ENCODE measurements at regions not wholly inside any gene's neighbourhood (a gene's known extent, or its start where the extent isn't known, plus 50 kb on each side); places are given as distances from the start of the nearest gene placed in this dataset.
A peak's percentile ranks its signal among the peaks of the same experiment; 100 is the strongest.
"Not testable (repeated sequence)": the region's sequence is repeated elsewhere in the genome, so short reads cannot be mapped to it uniquely, and the experiment has no call there.

DNA sequence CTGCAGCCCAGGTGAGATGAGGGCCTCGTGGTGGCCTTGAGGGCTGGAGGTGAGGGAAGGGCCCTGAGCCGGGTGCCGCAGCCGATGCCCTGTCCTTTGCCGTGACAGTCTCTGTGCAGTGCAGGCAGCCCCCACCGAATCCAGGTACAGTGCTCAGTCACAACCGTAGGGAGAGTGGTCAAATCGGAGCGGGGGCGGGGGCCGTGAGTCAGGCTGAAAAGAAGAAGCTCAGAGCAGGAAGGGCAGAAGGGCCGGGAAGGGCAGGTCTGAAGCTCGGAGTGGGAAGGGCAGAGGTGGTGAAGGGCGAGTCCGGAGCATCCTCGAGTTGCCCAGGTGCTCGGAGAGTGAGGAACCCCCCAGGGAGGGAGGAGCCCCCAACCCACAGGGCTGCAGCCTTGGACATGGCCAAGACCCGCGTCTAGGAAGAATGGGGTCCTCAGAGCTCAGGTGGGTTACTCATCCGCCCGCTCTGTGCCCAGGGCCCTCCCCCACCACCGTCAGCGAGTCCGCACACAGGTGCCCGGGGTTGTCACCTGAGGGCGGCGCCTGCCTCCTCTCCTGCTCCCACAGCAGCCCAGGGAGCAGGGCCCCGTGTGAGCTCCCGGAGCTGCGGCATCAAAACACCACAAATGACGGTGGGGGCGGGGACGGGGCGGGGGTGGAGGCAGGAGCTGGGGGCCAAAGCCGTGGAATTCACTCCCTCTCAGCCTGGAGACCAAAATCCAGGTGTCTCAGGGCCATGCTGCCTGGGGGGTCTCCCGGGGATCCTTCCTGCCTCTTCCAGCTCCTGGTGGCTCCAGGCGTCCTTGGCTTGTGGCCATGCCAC is 179.7 kb upstream of the ZNF469 start:
- DNase-seq = not testable (repeated sequence)

DNA sequence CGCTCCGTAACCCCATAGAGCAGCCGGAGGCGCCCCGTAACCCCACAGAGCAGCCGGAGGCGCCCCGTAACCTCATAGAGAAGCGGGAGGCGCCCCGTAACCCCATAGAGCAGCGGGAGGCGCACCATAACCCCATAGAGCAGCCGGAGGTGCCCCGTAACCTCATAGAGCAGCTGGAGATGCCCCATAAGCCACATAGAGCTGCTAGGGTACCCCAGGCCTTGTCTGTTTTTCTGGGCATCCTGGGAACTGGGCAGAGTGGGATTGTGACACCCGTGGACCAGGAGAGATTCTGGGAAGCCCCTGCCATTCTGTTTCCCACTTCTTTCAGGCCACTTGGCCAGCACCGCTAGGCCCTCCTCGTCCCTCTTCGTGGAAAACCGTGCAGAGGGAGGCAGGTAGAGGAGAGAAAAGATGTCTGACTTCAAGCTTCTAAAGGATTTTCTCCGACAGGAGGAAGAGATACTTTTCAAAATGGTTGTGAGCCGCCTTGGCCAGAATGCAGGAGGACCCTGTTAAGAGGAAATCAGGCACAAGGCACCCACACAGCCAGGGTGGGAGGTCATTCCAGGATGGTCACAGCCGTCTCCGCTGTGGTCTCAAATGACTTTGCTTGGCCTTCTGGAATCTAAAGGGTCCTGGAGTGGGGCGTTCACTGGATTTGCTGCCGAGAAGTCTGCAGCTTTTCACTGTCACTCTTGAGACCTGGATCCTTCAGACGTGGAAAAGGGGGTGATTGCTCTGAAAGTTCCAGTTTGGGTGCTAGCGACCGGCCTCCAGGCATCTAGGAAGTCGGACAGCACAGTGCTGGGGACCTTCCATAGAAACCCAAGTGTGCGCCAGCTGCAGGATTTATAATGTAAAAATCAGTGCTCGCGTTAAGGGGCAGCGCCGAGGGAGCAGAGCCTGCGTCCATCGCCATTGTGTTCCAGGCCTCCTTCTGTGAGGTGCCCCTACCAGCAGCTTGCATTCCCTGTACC is 178.3 kb upstream of the ZNF469 start:
- DNase-seq = not testable (repeated sequence)

DNA sequence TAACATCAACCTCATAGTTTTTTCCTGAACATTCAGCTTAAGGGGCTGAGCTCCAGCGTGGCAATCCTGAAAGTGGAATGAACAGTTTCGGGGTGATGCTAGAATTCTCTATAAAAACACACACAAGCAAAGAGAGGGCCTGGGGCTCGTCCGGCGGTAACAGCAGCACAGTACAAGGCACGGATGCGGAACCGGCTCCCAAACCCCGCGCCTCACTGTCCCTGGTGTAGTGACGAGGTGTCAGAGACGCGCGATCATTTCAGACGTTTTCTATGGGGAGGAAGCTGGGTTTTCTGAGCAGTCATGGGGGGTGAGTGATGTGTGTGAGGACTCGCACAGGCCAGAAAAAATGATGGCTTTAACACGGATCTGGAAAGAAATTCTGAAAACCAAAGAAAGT is 177.3 kb upstream of the ZNF469 start:
- not testable (repeated sequence) for DNase-seq

DNA sequence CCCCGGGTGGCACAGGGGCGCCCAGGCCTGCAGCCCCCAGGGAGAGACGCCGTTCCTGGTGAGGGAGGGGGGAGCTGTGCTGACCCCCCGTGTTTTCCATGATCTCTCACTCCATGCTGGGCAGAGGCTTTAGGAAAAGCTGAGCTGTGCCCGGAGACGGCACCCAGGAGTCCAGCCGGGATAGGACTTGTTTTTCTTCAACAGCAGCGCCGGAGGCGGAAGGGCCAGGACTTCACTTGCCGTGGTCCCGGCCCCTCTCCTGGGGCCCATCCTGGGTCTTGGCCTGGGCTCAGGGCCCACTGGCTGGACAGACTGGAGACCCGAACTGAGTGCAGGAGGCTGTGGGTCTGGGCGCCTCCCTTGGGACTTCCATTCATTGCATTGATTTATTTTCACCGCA is 176.8 kb upstream of the ZNF469 start:
- not testable (repeated sequence) for DNase-seq

DNA sequence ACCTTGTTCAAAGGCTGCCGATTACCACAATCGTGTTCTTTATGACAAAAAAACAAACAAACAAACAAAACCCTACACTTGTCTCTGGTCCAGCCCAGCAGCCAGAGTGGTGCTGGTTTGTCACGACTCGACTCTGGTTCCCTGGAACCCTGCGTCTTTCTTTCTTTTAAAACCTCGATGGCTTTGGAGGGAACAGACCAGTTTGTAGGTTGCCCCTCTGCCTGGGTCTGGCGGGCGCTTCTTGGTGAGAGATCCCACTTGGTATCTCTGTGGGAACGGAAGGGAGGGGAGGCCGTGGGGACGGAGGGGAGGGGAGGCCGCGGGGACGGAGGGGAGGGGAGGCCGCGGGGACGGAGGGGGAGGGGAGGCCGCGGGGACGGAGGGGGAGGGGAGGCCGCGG is 176.2 kb upstream of the ZNF469 start:
- DNase-seq = not testable (repeated sequence)

DNA sequence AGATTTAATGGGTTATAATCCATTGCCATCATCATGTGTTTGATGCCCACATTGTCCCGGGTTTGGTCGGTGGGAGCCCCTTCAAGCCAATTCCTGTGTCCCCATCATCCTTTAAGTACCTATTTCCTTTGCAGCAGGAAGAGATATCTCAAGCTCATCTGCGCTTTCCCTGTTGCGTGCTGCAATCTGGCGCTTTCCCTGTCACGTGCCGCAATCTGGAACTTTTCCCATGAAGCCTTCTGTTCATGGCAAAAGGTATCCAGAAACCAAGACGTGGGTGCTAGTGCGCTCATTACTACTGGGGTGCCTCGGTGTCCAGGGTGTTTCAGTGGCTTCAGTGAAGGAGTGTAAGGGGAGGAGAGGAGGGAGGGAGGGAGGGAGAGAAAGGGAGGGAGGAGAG is 174.6 kb upstream of the ZNF469 start:
- DNase-seq = no peak

DNA sequence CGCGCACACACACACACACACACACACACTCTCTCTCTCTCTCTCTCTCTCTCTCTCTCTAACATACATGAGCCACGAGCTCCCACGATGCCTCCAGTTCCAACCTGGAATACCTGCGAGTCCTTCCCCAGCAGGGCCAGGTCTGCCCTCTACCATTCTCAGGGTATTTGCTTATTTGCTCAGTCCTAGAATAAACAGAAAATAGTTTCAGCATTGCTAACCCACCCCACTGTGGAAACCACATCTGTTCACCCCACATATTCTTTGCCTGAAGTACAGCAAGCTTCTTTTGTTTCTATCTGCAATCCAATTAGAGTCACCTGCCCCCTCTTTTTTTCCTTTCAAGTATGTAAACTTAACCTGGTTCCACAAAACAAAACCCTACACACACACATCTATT is 174.0 kb upstream of the ZNF469 start:
- not testable (repeated sequence) for DNase-seq

DNA sequence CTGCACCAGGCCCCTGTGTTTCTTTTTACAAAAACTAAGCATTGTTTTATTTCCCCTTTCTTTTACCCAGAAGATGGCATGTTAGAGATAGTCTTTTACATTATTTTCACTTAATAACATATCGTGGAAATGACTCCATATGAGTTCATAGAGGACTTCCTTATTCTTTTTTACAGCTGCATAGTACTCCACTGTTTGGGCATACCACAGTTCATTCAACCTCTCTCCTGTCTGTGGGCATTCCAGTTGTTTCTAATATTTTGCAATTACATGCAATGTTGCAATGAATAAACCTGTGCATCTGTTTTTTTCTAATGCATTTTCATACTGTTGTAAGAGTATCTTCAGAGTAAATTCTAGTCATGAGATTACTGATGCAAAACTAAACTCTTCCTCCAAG is 173.2 kb upstream of the ZNF469 start:
- not testable (repeated sequence) for DNase-seq

DNA sequence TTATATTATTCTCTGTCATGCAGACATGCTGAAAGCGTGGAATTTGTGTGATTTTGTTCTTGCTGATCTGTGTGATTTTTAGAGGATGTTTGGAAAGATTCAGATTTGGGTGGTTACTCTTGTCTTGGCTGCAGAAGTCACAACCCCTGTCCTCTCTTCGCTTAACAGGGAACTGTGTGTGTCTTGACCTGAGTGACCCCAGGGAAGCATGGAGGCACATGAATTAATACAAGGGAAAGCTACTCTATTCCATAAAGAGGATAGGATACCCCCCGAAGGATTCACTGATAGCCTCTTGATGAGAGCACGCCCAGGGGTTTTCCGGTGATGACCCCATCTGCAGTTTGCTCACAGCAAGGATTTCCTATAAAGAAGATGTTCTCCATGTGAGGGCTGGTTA is 168.8 kb upstream of the ZNF469 start:
- DNase-seq = not testable (repeated sequence)

DNA sequence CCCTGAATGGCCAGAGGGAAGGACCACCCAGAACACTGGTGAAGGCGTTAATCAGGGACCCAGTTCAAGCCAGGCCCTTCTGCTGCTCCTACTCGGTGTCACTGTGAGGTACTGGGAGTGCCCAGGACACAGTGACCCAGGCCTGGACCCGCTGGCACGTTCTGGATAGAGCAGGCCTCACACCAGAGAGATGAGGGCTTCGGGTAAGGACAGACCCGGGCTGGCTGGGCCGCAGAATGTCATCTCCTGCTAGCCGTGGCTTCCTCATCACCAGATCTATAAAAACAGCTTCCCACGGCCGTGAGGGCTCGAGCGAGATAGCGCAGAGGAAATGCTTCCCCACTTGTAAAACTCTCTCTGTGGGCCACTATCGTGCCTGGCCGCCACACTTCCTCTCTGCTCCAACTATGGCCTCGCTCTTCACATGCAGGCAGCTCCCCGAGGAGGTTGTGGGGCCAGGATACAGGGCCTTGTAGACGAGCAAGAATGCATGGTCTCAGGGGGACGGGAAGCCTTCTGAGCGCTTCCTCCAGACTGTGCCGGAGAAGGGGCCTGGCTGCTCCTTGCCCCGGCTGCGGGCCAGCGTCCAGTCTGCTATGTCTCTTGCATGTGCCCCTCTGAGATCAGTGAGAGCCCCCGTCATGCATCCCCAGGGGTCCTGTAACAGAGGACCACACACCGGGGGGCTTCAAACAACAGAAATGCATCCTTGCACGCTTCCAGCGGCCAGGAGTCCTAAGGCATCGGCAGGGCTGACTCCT is 161.6 kb upstream of the ZNF469 start:
- not testable (repeated sequence) for DNase-seq

DNA sequence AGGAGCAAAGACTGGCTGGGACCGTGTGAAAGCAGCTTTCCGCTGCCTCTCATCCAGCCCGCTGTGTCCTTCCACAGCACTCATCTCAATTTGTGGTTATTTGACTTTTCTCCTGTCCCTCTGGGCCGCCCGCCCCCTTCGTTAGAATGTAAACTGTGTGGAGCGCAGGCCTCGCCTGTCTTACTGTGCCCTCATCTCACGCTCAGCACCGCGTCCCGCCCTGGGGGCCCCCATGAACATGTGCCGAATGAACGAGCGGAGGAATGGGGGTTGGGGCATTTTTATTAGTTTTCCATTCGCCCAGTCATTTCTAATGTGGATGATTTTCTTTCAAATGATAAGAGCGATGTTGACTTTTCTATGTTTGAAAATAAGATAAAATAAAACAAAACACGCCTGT is 159.1 kb upstream of the ZNF469 start:
- DNase-seq = not testable (repeated sequence)

DNA sequence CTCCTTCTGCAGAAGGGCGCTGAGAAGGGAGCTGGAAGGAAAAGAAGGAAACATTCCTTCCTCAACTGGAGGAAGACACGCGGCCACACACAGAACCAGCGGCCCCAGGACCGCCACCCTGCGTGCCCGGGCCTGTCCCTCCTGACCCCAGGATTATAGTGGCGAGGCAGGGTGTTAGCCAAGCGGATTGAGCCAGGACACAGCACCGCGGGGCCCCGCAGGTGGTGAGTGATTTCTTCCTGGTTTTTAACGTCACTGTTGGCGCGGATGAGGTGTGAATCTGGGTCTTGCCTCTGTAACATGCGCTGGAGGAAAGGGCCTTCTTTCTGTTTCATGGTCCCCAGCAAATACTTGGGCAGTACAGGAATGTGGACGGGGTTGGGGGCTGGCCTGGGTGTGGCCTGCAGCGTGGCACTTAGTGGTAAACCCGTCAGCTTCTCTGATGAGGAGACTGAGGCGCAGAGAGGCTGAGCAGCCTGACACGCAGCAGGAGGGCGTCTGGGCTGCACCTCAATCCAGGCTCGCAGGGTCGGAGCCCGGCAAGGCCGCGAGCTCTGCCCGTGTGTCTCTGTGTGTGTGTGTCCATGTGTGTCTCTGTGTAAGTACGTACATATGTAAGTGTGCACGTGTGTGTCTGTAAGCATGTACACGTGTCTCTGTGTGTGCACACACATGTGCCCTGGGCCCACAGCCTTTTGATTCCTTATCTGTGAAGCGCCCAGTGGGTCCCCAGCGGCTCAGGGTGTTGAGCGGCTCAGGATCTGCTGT is 158.4 kb upstream of the ZNF469 start:
- DNase-seq = not testable (repeated sequence)

DNA sequence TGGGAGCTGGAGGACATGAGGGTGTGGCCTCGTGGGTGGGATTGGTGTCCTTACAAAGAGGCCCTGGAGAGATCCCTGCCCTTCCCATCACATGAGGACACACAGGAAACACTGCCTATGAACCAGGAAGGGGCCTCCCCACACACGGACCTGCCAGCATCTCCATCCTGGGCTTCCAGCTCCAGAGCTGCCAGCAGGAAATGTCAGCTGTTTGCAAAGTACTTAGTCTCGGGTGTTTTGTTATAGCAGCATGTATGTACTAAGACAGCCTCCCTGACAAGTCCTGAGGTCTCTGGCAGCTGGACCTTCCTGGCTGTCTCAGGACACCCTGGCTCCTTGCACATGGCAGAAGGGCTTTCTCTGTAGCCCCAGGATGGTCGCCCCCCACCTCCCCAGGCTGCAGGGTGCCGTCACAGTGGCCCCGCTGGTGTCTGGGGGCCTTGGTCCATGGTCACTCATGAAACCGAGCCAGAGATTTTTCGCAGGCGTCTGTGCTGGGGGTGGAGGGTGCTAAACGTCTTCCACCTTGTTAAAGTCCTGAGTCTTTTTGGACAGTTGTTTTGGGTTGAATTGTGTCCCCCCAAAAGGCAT is 157.0 kb upstream of the ZNF469 start:
- DNase-seq = not testable (repeated sequence)

DNA sequence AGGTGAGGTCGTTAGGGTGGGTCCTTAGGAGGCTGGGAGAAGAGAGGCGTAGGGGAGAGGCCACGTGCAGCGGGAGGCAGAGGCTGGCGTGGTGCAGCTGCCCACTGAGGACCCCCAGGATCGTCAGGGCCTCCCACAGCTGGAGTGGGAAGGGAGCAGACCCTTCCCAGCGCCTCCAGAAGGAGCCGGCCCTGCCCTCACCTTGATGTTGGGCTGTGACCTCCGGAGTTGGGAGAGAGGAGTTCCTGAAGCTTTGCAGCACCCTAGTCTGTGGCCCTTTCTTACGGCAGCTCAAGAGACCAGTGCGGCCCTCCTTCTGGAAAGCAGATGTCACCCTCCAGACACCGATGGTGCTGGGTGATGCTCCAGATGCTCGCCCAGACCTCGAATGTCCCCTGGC is 156.5 kb upstream of the ZNF469 start:
- DNase-seq = not testable (repeated sequence)

DNA sequence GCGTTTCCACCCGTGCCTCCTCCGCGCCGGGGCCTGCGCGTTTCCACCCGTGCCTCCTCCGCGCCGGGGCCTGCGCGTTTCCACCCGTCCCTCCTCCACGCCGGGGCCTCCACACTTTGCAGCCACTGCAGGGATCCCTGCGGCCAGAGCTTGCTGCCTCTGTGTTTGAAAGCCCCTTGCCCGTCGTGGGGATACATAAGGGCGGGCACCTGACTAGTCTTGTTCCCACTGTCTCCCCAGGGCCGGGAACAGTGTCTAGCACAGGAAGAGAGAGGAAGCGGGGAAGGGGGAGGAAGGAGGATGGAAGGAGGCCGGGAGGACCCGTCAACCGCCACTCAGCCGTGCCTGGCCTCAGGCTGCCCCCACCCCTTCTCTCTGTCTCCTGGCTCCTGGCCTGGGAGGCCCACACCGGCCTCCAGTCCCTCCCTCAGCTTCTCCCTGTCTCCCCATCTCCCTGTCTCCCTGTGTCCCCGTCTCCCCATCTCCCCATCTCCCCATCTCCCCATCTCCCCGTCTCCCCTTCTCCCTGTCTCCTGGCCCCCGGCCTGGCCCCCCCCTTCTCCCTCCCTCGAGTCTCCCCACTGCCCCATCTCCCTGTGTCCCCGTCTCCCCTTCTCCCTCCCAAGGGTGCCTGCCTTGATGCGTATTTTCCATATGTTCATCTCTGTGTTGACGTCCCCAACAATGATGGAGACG is 155.6 kb upstream of the ZNF469 start:
- not testable (repeated sequence) for DNase-seq

DNA sequence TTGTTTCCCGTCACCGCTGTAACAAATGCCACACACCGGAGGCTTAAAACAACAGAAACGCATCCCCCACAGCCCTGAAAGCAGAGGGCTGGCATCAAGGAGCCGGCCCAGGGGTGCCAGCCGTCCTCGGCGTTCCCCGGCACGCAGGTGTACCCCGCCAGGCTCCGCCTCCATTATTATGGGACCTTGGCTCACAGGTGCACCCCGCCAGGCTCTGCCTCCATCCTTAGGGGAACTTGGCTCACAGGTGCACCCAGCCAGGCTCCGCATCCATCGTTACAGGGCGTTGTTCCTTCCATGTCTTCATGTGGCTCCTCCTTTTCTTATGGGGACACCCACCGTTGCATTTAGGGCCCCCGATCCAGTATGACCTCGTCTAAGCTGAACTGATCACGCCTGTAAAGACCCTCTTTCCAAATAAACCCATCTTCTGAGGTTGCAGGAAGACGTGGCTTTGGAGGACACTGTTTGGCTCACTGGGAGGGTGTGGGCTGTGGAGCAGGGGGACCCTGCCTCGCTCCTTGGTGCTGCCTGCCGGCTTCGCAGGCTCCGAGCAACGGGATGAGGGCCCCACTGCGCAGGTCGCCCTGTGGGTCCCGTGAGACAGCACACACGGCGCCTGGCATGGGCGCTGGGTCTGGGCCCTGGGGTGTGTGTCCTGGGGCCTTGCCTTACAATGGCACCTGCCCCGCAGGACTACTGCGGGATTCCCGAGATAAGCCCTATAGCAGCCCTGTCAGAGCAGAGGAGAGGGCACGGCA is 154.9 kb upstream of the ZNF469 start:
- DNase-seq = not testable (repeated sequence)

DNA sequence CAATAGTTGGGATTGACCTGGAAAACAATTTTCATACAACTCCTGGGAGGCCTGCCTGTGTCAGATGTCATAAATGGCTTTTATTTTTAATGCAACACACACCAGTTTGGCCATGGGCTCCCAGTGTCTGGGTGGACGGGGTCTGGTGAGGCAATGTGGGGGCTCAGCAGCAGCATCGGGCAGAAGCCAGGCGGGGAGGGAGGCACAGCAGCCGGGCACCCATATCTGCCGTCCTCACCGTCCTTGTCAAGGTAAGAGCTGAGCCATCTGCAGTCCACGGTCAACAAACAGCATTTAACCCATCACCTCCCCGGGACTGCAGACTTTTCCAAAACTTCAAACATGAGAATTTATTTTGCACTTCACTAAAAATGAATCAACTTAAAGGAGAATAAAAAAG is 154.0 kb upstream of the ZNF469 start:
- DNase-seq = not testable (repeated sequence)

DNA sequence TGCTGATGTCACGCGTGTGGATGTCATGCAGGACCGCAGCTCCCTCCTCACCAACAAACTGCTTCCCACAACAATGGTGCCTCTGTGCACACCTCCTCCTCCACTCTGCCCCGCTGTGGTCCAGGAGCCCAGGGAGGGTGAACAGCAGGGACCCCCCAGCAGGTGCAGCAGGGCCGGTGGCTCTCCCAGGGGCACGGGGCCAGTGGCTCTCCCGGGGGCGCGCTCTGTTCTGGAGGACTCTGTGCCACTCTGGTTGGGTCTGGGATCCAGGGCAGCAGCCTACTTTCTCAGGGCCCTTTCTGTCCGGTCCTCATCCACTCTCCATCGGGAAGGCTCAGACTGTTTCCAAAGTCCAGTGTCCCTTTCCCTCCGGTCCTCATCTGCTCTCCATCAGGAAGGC is 153.0 kb upstream of the ZNF469 start:
- not testable (repeated sequence) for DNase-seq

DNA sequence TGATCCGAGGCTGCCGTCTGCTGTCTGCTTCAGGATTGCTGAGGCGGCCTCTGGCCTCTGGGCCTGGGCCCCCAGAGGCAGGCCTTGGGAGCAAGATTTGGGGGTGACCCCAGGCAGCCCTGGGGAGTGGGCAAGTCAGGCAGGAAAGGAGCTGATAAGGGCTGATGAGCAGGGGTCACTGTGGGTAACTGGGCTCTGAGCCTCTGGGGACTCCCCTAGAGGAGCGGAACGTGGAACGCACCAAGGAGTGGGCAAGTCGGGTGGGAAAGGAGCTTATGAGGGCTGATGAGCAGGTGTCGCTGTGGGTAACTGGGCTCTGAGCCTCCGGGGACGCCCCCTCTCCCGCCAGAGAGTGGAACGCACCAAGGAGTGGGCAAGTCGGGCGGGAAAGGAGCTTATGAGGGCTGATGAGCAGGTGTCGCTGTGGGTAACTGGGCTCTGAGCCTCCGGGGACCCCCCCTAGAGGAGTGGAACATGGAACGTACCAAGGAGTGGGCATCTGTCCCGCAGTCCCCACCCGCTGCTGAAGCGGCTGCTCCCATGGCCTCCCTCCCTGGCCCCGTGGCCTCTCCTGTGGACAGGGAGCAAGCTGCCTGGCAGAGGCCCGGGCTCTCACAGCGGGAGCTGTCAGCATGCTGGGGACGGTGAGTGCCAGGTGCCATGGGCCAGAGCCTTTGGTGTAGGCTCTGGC is 152.3 kb upstream of the ZNF469 start:
- DNase-seq = peak in 2 of 3 experiments; percentile 21 to 53
